ENCODE measurements at regions not wholly inside any gene's neighbourhood (a gene's known extent, or its start where the extent isn't known, plus 50 kb on each side); places are given as distances from the start of the nearest gene placed in this dataset.

DNA sequence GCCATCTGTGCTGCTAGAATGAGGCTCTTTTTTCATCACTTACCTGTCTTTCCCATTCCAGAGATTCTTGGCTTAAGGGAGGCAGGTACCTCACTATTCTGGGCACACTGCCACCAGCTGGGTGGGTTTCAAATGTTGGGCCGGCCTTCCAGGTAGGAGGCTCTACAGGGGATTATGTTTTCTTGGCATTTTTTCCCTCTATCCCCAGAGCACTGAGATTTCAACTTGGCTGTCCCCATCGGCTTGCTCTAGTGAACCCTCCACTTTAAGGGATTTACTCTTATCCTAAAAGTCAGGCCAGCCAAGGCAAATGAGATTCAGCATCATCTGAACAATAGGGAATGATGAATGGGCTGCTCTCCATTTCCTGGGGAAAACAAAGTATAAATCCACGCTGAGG, 710.1 kb upstream of the CELF2 start:
- DNase-seq, result no peak

DNA sequence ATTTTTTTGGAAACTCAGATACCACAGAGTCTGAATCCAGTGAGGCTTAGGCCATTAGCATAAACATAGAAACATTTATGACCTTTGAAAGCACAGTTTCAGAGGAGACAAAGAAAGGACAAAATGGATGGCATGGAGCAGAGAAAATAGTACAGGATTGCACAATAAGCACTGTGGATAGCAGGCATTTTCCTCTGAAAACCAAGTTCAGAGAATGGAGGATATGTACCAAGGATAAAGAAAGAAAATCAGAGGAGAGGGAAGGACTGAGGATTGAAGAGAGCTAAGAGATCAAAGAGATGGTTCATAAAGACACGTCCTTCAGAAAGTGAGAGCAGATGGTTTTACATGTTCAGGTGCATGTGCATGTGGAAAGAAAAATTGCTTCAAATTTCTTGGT, 707.2 kb upstream of the CELF2 start:
- DNase-seq, result no peak

DNA sequence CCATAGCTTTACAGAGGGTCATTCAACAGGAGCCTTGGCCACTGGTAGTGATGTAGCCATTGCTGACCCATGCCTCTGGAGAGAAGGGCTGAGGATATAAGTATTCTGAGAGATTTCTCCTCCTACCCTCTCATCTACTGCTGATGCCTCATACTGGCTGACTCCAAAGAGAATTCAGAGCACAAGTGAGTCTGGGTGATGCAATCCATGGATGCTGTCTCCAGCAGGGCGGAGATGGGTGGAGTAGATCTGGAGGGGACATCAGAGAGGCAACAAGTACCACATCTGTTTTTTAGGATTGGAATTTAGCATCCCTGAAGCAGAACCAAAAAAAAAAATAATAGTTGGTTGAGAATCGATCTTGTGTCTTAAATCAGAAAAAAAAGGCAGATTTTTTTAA, 705.7 kb upstream of the CELF2 start:
- no peak for DNase-seq

DNA sequence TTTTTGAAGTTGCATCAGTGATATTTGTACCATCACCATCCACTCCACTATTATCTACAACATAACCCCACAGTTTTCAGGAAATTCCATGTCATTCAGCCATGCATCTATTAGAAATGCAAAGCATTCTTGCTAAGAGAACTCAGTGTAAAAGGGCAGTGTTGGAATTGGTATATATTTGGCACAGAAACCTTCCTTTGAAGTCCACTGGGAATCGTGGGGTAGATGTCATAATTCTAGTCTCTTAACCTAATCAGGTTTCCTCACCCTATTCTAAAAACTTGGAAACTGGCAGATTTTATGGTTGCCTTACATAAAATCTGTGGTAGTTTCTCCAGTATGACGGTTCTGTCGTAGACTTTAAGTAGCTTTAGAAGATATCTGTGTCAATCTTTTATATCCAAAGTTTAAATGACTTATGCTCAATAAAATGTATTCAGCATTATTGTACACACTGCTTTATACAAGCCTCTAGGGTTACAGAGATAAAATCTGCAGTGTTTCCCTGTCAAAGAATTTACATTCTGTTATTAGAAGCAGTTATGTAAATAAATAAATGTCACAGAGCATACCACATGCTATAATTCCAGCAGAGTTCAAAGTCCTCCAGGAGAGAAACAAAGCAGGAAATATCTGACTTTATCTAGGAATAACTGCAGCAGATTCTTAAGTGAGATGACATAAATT, 704.4 kb upstream of the CELF2 start:
- DNase-seq, result no peak

GRCh38 chr10:10314626-10315025, 703.0 kb upstream of the CELF2 start:
- DNase-seq, result no peak

GRCh38 chr10:10315989-10316388, 701.7 kb upstream of the CELF2 start:
- no peak for DNase-seq

GRCh38 chr10:10317151-10317550, 700.5 kb upstream of the CELF2 start:
- no peak for DNase-seq

DNA sequence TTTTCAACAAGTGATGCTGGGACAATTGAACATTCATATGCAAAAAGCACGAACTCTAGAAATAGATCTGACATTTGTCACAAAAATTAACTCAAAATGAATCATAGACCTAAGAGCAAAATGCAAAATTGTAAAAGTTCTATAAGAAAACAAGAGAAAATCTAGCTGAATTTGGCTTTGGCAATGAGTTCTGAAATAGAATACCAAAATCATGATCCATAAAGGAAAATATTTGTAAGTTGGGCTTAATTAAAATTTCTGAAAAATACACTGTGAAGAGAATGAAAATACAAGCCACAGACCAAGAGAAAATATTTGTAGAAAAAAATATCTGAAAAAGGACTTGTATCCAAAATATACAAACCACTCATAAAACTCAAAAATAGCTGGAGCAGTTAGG, 698.8 kb upstream of the CELF2 start:
- no peak for DNase-seq

DNA sequence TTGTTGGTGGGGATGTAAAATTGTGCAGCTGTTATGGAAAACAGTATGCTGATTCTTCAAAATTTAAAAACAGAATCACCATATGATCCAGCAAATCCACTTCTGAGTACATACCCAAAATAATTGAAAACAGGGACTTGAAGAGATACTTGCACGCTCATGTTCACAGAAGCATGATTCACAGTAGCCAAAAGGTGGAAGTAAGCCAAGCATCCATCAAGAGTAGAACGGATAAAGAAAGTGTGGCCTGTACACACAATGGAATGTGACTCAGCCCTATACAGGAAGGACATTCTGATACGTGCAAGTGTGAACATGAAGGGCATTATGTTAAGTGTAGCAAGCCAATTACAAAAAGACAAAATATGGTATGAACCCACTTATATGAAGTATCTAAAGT, 696.7 kb upstream of the CELF2 start:
- no peak for DNase-seq

DNA sequence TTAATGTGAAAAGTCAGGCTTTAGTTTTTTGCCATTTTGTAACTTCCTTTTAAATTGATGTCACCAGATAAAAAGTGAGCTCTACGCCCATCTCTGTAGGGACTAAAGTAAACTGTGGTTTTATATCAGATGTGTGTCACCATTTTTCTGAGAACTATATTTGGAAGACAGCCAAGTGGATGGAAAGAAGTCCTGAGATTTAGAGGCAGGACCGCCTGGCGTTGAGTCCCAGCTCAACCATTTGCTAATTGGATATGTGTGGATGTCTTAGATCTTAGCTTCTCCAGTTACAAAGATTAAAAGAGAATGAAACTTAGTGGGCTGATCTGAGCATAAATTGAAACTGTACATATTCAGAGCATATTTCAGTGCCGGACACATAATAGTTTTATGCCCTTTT, 691.6 kb upstream of the CELF2 start:
- DNase-seq, result no peak

GRCh38 chr10:10327934-10328333, 689.7 kb upstream of the CELF2 start:
- no peak for DNase-seq

GRCh38 chr10:10330418-10330817, 687.3 kb upstream of the CELF2 start:
- no peak for DNase-seq

- DNase-seq, result no peak
Observed at GRCh38 chr10:10332786-10333185, 684.9 kb upstream of the CELF2 start.

- DNase-seq, result no peak
Observed at GRCh38 chr10:10333622-10334021, 684.0 kb upstream of the CELF2 start.

- DNase-seq, result no peak
Observed at GRCh38 chr10:10338339-10338738, 679.3 kb upstream of the CELF2 start.

DNA sequence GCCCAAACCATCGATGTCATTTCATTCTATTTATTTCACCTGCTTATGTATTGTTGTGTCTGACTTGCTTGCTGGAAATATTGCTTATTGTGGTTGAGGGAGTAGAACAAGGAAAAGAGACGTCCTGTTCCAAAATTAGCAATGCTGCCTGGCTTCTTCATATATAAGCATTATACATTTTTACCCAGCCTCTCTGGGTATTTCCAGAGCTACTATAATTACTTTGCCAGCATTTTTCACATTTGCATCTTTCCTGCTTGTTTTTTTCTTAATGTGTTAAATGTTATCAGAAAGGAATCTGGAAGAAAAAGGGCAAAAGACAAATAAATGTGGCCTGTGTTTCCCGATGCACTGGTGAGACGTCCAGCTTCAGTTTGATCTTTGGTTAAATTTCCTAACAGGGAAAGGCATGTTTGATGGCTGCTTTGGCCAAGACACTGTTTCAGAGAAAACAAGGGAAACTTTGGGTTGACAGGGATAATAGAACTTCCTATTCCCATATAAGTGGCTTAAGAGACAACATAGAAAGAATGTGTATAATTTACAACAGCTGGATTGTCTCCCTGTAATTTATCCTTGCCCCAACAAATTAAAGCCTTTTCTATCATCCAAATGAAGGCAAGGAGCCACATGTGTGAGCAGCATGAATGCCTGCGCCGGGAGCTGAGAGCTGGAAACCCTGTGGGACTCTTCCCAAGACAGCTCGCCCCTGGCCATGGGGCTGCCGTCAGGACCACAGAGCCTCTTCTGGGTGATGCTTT, 671.1 kb upstream of the CELF2 start:
- no peak for DNase-seq

- no peak for DNase-seq
Observed at GRCh38 chr10:10350050-10350449, 667.6 kb upstream of the CELF2 start.

GRCh38 chr10:10351451-10351850, 666.2 kb upstream of the CELF2 start:
- no peak for DNase-seq

- DNase-seq, result no peak
Observed at GRCh38 chr10:10353326-10353868, 664.3 kb upstream of the CELF2 start.

- no peak for DNase-seq
Observed at GRCh38 chr10:10359263-10359662, 658.4 kb upstream of the CELF2 start.

DNA sequence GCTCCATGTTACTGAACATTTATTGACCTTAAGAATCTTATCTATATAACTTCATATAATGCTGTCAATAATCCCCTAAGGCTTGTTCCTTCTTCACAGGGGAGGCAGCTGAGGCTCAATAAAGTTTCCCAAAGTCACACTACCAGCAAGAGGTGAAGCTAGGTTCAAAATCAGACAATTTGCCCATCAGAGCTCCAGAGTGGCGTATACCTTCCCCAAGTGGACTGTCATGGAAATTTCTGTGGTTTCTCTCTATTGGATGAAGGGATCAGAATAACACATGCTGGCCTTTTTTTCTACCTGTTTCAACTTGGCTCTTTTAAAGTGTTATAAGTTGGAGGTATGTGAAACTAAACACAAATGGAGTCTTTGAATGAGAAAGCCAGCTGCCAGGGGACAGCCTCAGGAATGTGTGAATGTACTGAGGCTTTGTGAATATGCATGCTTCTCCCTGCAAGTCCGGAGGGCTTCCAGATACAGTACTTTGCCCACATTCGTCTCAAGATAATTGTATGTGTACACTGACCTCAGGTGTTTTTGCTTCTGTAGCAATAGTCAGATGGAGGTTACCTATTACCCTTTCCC, 656.3 kb upstream of the CELF2 start:
- DNase-seq, result no peak

- no peak for DNase-seq
Observed at GRCh38 chr10:10362800-10363199, 654.9 kb upstream of the CELF2 start.

- no peak for DNase-seq
Observed at GRCh38 chr10:10363217-10363616, 654.5 kb upstream of the CELF2 start.

- DNase-seq, result no peak
Observed at GRCh38 chr10:10364902-10365301, 652.8 kb upstream of the CELF2 start.
